ENCODE measurements at regions not wholly inside any gene's neighbourhood (a gene's known extent, or its start where the extent isn't known, plus 50 kb on each side); places are given as distances from the start of the nearest gene placed in this dataset.
A peak's percentile ranks its signal among the peaks of the same experiment; 100 is the strongest.

DNA sequence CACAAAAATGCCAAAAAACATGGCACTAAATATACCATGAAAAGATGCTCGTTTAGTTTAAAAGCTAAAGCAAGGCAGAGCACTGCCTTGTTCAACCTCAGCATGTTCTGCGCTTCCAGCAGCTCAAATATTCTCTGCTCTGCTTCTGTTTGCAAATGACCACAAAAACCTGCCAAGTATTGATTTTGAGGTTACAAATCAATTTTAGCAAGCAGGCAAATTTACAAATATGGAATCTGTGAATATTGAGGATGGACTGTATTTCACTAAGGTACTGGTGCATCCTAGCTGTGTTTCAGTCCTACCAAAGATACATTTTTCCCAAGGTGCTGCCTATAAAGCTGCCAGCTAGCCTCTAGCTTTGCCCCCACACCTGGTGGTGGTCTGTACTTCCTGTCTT is 449.9 kb downstream of the PREX1 start (continued):
- TF ChIP-seq BORCS8-MEF2B (CRISPR knock-in tag; IDR thresholded peaks at IDR 0.05) (no peak), ZNF569 (CRISPR knock-in tag; IDR thresholded peaks at IDR 0.05; ENCODE audit: borderline replicate concordance) (no peak), EHMT2 (IDR thresholded peaks at IDR 0.05; ENCODE audit: borderline replicate concordance, low read depth, low read length) (no peak), NR1H2 (CRISPR knock-in tag; IDR thresholded peaks at IDR 0.05; ENCODE audit: borderline replicate concordance, low read depth) (no peak), RFXANK (CRISPR knock-in tag; IDR thresholded peaks at IDR 0.05) (no peak), ZFP36L2 (CRISPR knock-in tag; IDR thresholded peaks at IDR 0.05) (no peak), TARDBP (CRISPR knock-in tag; IDR thresholded peaks at IDR 0.05) (no peak), ZFP41 (CRISPR knock-in tag; IDR thresholded peaks at IDR 0.05; ENCODE audit: borderline replicate concordance) (no peak), ZNF652 (CRISPR knock-in tag; IDR thresholded peaks at IDR 0.05; ENCODE audit: borderline replicate concordance, low read depth) (no peak), SIN3B (IDR thresholded peaks at IDR 0.05; ENCODE audit: low read length) (no peak), NR2F2 (IDR thresholded peaks at IDR 0.05; ENCODE audit: borderline replicate concordance, low read depth) (peak; percentile 79; the same call in 1 of the 2 replicates), RFX5 (IDR thresholded peaks at IDR 0.05; ENCODE audit: low read depth, low read length) (no peak), ZNF724P (CRISPR knock-in tag; IDR thresholded peaks at IDR 0.05; ENCODE audit: borderline replicate concordance) (no peak), ZNF879 (CRISPR knock-in tag; IDR thresholded peaks at IDR 0.05) (no peak), PRMT3 (CRISPR knock-in tag; IDR thresholded peaks at IDR 0.05; ENCODE audit: borderline replicate concordance, low read depth) (no peak), ZNF501 (CRISPR knock-in tag; IDR thresholded peaks at IDR 0.05) (no peak), KDM1A (CRISPR knock-in tag; IDR thresholded peaks at IDR 0.05) (peak; percentile 31; the same call in 1 of the 2 replicates), ZNF672 (CRISPR knock-in tag; IDR thresholded peaks at IDR 0.05) (no peak), ZNF749 (CRISPR knock-in tag; IDR thresholded peaks at IDR 0.05; ENCODE audit: borderline replicate concordance) (no peak), KDM4B (CRISPR knock-in tag; IDR thresholded peaks at IDR 0.05) (no peak), ZNF292 (CRISPR knock-in tag; IDR thresholded peaks at IDR 0.05; ENCODE audit: borderline replicate concordance, low read depth) (peak; percentile 97; the same call in 1 of the 2 replicates), STAT5B (CRISPR knock-in tag; IDR thresholded peaks at IDR 0.05) (no peak), PITX1 (CRISPR knock-in tag; IDR thresholded peaks at IDR 0.05) (no peak)
- TF ChIP-seq, protein P1, sequence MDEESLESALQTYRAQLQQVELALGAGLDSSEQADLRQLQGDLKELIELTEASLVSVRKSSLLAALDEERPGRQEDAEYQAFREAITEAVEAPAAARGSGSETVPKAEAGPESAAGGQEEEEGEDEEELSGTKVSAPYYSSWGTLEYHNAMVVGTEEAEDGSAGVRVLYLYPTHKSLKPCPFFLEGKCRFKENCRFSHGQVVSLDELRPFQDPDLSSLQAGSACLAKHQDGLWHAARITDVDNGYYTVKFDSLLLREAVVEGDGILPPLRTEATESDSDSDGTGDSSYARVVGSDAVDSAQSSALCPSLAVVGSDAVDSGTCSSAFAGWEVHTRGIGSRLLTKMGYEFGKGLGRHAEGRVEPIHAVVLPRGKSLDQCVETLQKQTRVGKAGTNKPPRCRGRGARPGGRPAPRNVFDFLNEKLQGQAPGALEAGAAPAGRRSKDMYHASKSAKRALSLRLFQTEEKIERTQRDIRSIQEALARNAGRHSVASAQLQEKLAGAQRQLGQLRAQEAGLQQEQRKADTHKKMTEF (CRISPR knock-in tag; IDR thresholded peaks at IDR 0.05) = no peak
- TF ChIP-seq, protein P2, sequence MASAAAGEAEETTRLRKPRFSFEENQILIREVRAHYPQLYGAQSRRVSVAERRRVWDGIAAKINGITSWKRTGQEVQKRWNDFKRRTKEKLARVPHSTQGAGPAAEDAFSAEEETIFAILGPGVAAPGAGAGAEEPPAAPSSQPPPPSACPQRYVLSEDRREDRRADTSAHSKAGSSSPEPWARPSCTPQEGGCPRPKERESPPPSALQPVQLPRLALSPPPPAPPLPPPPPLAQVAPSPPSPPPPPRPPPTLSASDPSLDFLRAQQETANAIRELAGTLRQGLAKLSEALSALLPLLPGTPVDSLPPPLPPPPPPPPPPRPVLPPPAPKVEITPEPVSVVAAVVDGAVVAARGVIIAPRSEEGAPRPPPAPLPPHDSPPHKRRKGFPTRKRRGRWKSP (CRISPR knock-in tag; IDR thresholded peaks at IDR 0.05) = no peak
- TF ChIP-seq, protein P3, sequence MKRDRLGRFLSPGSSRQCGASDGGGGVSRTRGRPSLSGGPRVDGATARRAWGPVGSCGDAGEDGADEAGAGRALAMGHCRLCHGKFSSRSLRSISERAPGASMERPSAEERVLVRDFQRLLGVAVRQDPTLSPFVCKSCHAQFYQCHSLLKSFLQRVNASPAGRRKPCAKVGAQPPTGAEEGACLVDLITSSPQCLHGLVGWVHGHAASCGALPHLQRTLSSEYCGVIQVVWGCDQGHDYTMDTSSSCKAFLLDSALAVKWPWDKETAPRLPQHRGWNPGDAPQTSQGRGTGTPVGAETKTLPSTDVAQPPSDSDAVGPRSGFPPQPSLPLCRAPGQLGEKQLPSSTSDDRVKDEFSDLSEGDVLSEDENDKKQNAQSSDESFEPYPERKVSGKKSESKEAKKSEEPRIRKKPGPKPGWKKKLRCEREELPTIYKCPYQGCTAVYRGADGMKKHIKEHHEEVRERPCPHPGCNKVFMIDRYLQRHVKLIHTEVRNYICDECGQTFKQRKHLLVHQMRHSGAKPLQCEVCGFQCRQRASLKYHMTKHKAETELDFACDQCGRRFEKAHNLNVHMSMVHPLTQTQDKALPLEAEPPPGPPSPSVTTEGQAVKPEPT (CRISPR knock-in tag; IDR thresholded peaks at IDR 0.05; ENCODE audit: low read depth) = no peak
- TF ChIP-seq, protein P4, sequence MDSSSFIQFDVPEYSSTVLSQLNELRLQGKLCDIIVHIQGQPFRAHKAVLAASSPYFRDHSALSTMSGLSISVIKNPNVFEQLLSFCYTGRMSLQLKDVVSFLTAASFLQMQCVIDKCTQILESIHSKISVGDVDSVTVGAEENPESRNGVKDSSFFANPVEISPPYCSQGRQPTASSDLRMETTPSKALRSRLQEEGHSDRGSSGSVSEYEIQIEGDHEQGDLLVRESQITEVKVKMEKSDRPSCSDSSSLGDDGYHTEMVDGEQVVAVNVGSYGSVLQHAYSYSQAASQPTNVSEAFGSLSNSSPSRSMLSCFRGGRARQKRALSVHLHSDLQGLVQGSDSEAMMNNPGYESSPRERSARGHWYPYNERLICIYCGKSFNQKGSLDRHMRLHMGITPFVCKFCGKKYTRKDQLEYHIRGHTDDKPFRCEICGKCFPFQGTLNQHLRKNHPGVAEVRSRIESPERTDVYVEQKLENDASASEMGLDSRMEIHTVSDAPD (CRISPR knock-in tag; IDR thresholded peaks at IDR 0.05) = 0 out of 2 replicates have a peak, but pooled peaks have one; percentile 51
- TF ChIP-seq, protein P5, sequence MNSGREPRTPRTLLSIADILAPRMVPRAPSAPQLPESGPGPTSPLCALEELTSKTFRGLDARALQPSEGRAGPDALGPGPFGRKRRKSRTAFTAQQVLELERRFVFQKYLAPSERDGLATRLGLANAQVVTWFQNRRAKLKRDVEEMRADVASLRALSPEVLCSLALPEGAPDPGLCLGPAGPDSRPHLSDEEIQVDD (CRISPR knock-in tag; IDR thresholded peaks at IDR 0.05; ENCODE audit: borderline replicate concordance) = no peak
